GM18507 (cell line): ENCODE measurements at regions not wholly inside any gene's neighbourhood (a gene's known extent, or its start where the extent isn't known, plus 50 kb on each side); places are given as distances from the start of the nearest gene placed in this dataset.
"Not testable (repeated sequence)": the region's sequence is repeated elsewhere in the genome, so short reads cannot be mapped to it uniquely, and the experiment has no call there.

Experiments used
- DNase-seq: peaks from one replicate; pipeline ENCODE4 v3.0.0; 2011; ENCODE audit warnings: low read depth; ENCODE audit not compliant: insufficient read length; ENCODE audit errors: extremely low spot score
- FAIRE-seq: peaks from 2 replicates; lab custom pipeline; 2011; peaks lifted over from hg19 to GRCh38; lab: Jason Lieb, UNC

DNA sequence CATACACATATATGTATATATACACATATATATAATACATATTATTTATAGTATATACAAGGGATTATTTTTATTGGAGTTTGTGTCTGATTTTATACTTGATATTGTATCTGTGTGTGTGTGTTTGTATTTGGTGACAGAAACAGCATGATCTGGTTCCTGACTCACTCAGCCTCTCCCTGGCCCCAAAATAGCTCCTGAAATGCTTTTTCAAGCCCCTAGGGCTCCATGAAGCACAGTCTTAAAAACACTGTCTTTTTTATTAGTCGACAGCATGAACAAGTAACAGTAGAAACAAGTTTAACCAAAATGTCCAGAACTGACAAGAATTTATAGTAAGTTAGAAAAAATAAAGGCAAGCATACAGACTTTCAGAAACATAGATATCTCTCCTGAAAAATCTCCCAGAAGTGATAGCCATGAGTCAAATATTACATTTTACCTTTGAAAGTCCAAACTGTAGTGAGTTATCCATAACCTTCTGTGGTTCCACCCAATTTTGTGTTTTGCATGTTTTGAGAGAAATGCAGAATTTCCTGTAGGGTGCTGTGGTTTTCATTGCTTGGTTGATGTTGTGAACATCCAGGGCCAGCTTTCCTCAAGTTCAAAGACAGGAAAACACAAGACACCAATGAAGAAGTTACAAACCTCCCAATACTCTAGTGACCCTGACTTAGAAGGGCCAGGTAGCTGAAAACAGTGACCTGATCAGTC, 98.5 kb upstream of the CCDC80 start:
- FAIRE-seq (no peak), DNase-seq (no peak)

GRCh38 chr3:112738366-112738765, 97.4 kb upstream of the CCDC80 start:
- no peak for FAIRE-seq
- DNase-seq = no peak

DNA sequence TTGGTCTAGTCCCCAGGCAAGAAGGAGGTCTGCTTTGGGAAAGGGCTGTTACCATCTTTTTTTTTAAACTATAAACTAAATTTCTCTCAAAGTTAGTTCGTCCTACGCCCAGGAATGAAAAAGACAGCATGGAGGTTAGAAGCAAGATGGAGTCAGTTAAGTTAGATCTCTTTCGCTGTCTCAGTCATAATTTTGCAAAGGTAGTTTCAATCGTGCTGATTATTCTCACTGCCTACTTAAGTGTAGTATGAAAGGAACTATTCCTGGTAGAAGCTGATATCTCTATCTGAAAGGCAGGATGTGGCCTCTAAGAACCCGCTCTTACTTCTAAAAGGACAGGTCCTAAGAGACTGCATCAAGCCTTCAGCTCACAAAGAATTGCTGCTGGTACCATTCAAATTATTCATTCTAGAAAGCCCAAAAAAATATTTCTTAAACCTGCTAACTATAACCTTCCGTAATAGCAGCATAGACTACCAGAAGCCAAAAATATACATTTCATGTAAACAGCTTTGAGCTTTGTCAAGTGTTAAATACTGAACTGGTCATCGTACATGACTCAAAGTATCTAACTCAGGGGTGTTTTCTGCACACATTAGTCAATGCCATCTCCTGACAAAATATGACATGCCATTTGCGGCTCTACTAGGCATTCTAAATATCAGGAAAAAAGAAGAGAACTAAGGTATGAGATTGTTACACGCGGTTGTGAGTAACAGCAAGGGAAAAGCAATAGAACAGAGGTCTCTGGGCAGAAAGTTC, 96.0 kb upstream of the CCDC80 start:
- FAIRE-seq (no peak), DNase-seq (no peak)

- DNase-seq = no peak
Observed at GRCh38 chr3:112736386-112736785, 95.4 kb upstream of the CCDC80 start.

GRCh38 chr3:112735926-112736325, 95.0 kb upstream of the CCDC80 start:
- no peak for FAIRE-seq
- DNase-seq = no peak

More at GRCh38 chr3:112736386-112736785, 95.4 kb upstream of the CCDC80 start:
- no peak for FAIRE-seq

DNA sequence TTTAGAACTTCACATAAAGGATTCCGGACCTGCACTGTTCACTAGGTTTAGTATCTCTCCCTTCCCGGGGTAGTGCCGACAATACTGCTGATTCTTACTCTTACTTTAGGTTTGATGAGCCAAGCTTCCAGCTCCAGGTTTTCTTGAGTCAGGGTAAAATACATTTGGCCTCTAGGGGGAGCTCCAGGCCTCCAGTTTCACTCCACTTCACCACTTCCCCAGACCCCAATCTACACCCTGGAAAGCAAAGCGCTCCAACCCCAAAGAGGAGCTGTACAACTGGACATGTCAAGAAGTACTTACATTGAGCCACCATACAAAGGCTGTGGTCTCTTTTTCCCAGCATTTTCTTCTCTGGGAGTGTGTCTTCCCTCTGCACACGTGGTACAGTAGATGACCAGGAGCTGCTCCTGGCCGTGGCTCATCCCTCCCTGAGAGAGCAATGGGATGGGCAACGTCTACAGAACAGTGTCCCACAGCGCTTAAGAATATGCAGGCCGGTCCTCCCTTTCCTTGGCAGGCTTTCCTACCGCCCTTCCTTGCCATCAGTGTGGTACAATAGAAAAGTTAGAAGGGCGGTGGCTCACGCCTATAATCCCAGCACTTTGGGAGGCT, 93.9 kb upstream of the CCDC80 start:
- DNase-seq (peak; percentile 9), FAIRE-seq (peak; percentile 71)

- no peak for DNase-seq
- FAIRE-seq = no peak
Observed at GRCh38 chr3:112734171-112734570, 93.2 kb upstream of the CCDC80 start.

GRCh38 chr3:112730210-112730609, 89.3 kb upstream of the CCDC80 start:
- no peak for DNase-seq
- FAIRE-seq = no peak

- FAIRE-seq = no peak
- DNase-seq = no peak
Observed at GRCh38 chr3:112721231-112721630, 80.3 kb upstream of the CCDC80 start.

- DNase-seq (no peak), FAIRE-seq (no peak)
Observed at GRCh38 chr3:112718967-112719366, 78.0 kb upstream of the CCDC80 start.

- no peak for FAIRE-seq
- DNase-seq = no peak
Observed at GRCh38 chr3:112718516-112718915, 77.6 kb upstream of the CCDC80 start.

DNA sequence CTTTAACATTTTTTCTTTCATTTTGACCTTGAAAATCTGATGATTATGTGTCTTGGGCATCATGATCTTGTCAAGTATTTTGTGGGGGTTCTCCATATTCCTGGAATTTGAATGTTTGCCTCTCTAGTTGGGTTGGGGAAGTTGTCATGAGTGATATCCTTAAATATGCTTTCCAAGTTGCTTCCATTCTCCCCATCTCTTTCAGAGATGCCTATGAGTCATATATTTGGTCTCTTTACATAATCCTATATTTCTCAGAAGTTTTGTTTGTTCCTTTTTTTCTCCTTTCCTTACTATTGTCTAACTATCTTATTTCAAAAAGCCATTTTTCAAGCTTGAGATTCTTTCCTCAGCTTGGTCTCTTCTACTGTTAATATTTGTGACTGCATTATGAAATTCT, 69.0 kb upstream of the CCDC80 start:
- no peak for FAIRE-seq
- no peak for DNase-seq

- no peak for DNase-seq
- FAIRE-seq = no peak
Observed at GRCh38 chr3:112699436-112699978, 58.6 kb upstream of the CCDC80 start.

GRCh38 chr3:112698442-112698841, 57.5 kb upstream of the CCDC80 start:
- FAIRE-seq, DNase-seq: not testable (repeated sequence)

- not testable (repeated sequence) for FAIRE-seq, DNase-seq
Observed at GRCh38 chr3:112696244-112696643, 55.3 kb upstream of the CCDC80 start.

- not testable (repeated sequence) for FAIRE-seq, DNase-seq
Observed at GRCh38 chr3:112695377-112696108, 54.6 kb upstream of the CCDC80 start.

GRCh38 chr3:112694906-112695305, 54.0 kb upstream of the CCDC80 start:
- not testable (repeated sequence) for FAIRE-seq, DNase-seq

GRCh38 chr3:112693186-112693585, 52.2 kb upstream of the CCDC80 start:
- no peak for DNase-seq
- FAIRE-seq = no peak
